IPS-15b (cell line): ENCODE measurements at regions not wholly inside any gene's neighbourhood (a gene's known extent, or its start where the extent isn't known, plus 50 kb on each side); places are given as distances from the start of the nearest gene placed in this dataset.

ENCODE experiments used
- H3K27me3 ChIP-seq: one replicate; pipeline ENCODE4 v1.6.1; 2013; ENCODE audit warnings: low read length; ENCODE audit not compliant: control insufficient read depth, insufficient read depth
- H3K36me3 ChIP-seq: one replicate; pipeline ENCODE4 v1.6.1; 2013; ENCODE audit warnings: low read length; ENCODE audit not compliant: control insufficient read depth, insufficient read depth
- H3K4me1 ChIP-seq: one replicate; pipeline ENCODE4 v1.6.1; 2013; ENCODE audit warnings: mild to moderate bottlenecking, low read length; ENCODE audit not compliant: control insufficient read depth, insufficient read depth
- H3K4me3 ChIP-seq: one replicate; pipeline ENCODE4 v1.5.1; 2013; ENCODE audit warnings: low read depth, low read length
- H3K9ac ChIP-seq: one replicate; pipeline ENCODE4 v1.6.1; 2013; ENCODE audit warnings: low read depth, mild to moderate bottlenecking, low read length
- H3K9me3 ChIP-seq: one replicate; pipeline ENCODE4 v1.6.1; 2013; ENCODE audit warnings: mild to moderate bottlenecking, low read length; ENCODE audit not compliant: control insufficient read depth, insufficient read depth

GRCh38 chr6:114558153-114558552 is 215.3 kb upstream of the HS3ST5 start:
- Histone ChIP-seq H3K4me1 (no peaks in the 10 kb centered on the region), H3K36me3 (no peaks in the 10 kb centered on the region), H3K27me3 (no peaks in the 10 kb centered on the region), H3K9me3 (no peaks in the 10 kb centered on the region), H3K9ac (no peak overlapping the region), H3K4me3 (no peak overlapping the region)

GRCh38 chr6:114556846-114557488 is 214.1 kb upstream of the HS3ST5 start:
- H3K4me3 ChIP-seq, result no peak overlapping the region

GRCh38 chr6:114550316-114550715 is 207.5 kb upstream of the HS3ST5 start:
- Histone ChIP-seq H3K27me3 (no peaks in the 10 kb centered on the region), H3K4me1 (no peaks in the 10 kb centered on the region), H3K36me3 (no peaks in the 10 kb centered on the region), H3K9ac (no peak overlapping the region), H3K4me3 (no peak overlapping the region), H3K9me3 (no peaks in the 10 kb centered on the region)

More at GRCh38 chr6:114556846-114557488, 214.1 kb upstream of the HS3ST5 start:
- H3K4me1 ChIP-seq, result no peaks in the 10 kb centered on the region
- H3K9ac ChIP-seq, result no peak overlapping the region
- H3K9me3 ChIP-seq, result no peaks in the 10 kb centered on the region
- H3K27me3 ChIP-seq, result no peaks in the 10 kb centered on the region
- H3K36me3 ChIP-seq, result no peaks in the 10 kb centered on the region

GRCh38 chr6:114543696-114544095 is 200.9 kb upstream of the HS3ST5 start:
- Histone ChIP-seq H3K9ac (no peak overlapping the region), H3K36me3 (no peaks in the 10 kb centered on the region), H3K27me3 (no peaks in the 10 kb centered on the region), H3K9me3 (no peaks in the 10 kb centered on the region), H3K4me1 (no peaks in the 10 kb centered on the region), H3K4me3 (no peak overlapping the region)

GRCh38 chr6:114541794-114542193 is 199.0 kb upstream of the HS3ST5 start:
- Histone ChIP-seq H3K27me3 (no peaks in the 10 kb centered on the region), H3K36me3 (no peaks in the 10 kb centered on the region), H3K4me1 (no peaks in the 10 kb centered on the region), H3K9me3 (no peaks in the 10 kb centered on the region), H3K9ac (no peak overlapping the region), H3K4me3 (no peak overlapping the region)

- Histone ChIP-seq H3K4me1 (no peaks in the 10 kb centered on the region), H3K9me3 (no peaks in the 10 kb centered on the region), H3K4me3 (no peak overlapping the region), H3K27me3 (no peaks in the 10 kb centered on the region), H3K36me3 (no peaks in the 10 kb centered on the region), H3K9ac (no peak overlapping the region)
Measured at GRCh38 chr6:114537977-114538376, 195.2 kb upstream of the HS3ST5 start.

GRCh38 chr6:114534813-114535212 is 192.0 kb upstream of the HS3ST5 start:
- no peak overlapping the region for H3K9ac ChIP-seq
- H3K27me3 ChIP-seq, result no peaks in the 10 kb centered on the region
- H3K36me3 ChIP-seq, result no peaks in the 10 kb centered on the region
- no peaks in the 10 kb centered on the region for H3K9me3 ChIP-seq
- H3K4me1 ChIP-seq, result no peaks in the 10 kb centered on the region
- H3K4me3 ChIP-seq, result no peak overlapping the region

- Histone ChIP-seq H3K4me1 (peaks cover 4% of the 10 kb centered on the region), H3K4me3 (no peak overlapping the region), H3K36me3 (no peaks in the 10 kb centered on the region), H3K9me3 (no peaks in the 10 kb centered on the region), H3K9ac (no peak overlapping the region), H3K27me3 (no peaks in the 10 kb centered on the region)
Measured at GRCh38 chr6:114524081-114524480, 181.3 kb upstream of the HS3ST5 start.

GRCh38 chr6:114523508-114523907 is 180.7 kb upstream of the HS3ST5 start:
- peaks cover 4% of the 10 kb centered on the region for H3K4me1 ChIP-seq
- H3K27me3 ChIP-seq, result no peaks in the 10 kb centered on the region
- no peak overlapping the region for H3K4me3 ChIP-seq
- no peak overlapping the region for H3K9ac ChIP-seq
- no peaks in the 10 kb centered on the region for H3K9me3 ChIP-seq
- no peaks in the 10 kb centered on the region for H3K36me3 ChIP-seq

- H3K4me1 ChIP-seq, result peaks cover 4% of the 10 kb centered on the region
Measured at GRCh38 chr6:114521926-114522325, 179.1 kb upstream of the HS3ST5 start.

GRCh38 chr6:114520976-114521375 is 178.2 kb upstream of the HS3ST5 start:
- Histone ChIP-seq H3K4me3 (no peak overlapping the region), H3K27me3 (no peaks in the 10 kb centered on the region), H3K4me1 (peaks cover 2% of the 10 kb centered on the region), H3K36me3 (no peaks in the 10 kb centered on the region), H3K9ac (no peak overlapping the region), H3K9me3 (no peaks in the 10 kb centered on the region)

More at GRCh38 chr6:114521926-114522325, 179.1 kb upstream of the HS3ST5 start:
- Histone ChIP-seq H3K27me3 (no peaks in the 10 kb centered on the region), H3K9me3 (no peaks in the 10 kb centered on the region), H3K4me3 (no peak overlapping the region), H3K36me3 (no peaks in the 10 kb centered on the region), H3K9ac (no peak overlapping the region)

- Histone ChIP-seq H3K4me1 (no peaks in the 10 kb centered on the region), H3K9me3 (no peaks in the 10 kb centered on the region), H3K36me3 (no peaks in the 10 kb centered on the region), H3K27me3 (no peaks in the 10 kb centered on the region), H3K9ac (no peak overlapping the region), H3K4me3 (no peak overlapping the region)
Measured at GRCh38 chr6:114514170-114514569, 171.3 kb upstream of the HS3ST5 start.
